SK-N-SH (cell line): ENCODE measurements at regions not wholly inside any gene's neighbourhood (a gene's known extent, or its start where the extent isn't known, plus 50 kb on each side); places are given as distances from the start of the nearest gene placed in this dataset.
"Not testable (repeated sequence)": the region's sequence is repeated elsewhere in the genome, so short reads cannot be mapped to it uniquely, and the experiment has no call there.

ENCODE experiments used
- CTCF ChIA-PET: fragments of 300-600, 350-600 bp; formaldehyde crosslinking; extraction: SDS; loops from one replicate; lab custom pipeline; 2021; lab: Yijun Ruan, JAX
- POLR2A ChIA-PET: fragments of 350-600 bp; sonication (Branson Sonifier 250); formaldehyde crosslinking; extraction: SDS; loops from one replicate; lab custom pipeline; 2020; ENCODE audit warnings: antibody characterized with exemption, inconsistent platforms; lab: Yijun Ruan, JAX
- DNase-seq: peaks from one replicate; pipeline ENCODE4 v3.0.0; 2012
- H2AFZ ChIP-seq: fragments of 200-600 bp; sonication (generic); 2 replicates; pipeline ENCODE4 v1.8.1; 2016; ENCODE audit warnings: antibody characterized with exemption, mild to moderate bottlenecking, low read depth
- H3F3A ChIP-seq: fragments of 200-600 bp; sonication (generic); replicated peaks from 2 replicates; pipeline ENCODE3; 2016; ENCODE audit warnings: antibody characterized with exemption, mild to moderate bottlenecking; ENCODE audit not compliant: insufficient read depth
- H3K27ac ChIP-seq, 2 experiments: fragments of 200-500 bp in 1 of 2; fragments of 200-600 bp in 1 of 2; sonication (Bioruptor generic) in 1 of 2; sonication (generic), shearing (Covaris generic) in 1 of 2; 2 replicates each; pipeline versions ENCODE4 v1.5.1 to v1.6.1; 2014 to 2016; ENCODE audit warnings: low read depth in 2 of 2, inconsistent platforms in 1 of 2, low read length in 1 of 2, mild to moderate bottlenecking in 1 of 2, mixed read lengths in 1 of 2
- H3K27me3 ChIP-seq: fragments of 200-600 bp; sonication (generic), shearing (Covaris generic); 2 replicates; pipeline ENCODE4 v1.6.1; 2016; ENCODE audit warnings: mixed run types; ENCODE audit not compliant: insufficient read depth
- H3K36me3 ChIP-seq, 2 experiments: fragments of 200-500 bp in 1 of 2; fragments of 200-600 bp in 1 of 2; sonication (Bioruptor generic) in 1 of 2; sonication (generic) in 1 of 2; replicated peaks in 1 of 2; 2 replicates each; pipeline versions ENCODE3 to v1.5.1; 2014 to 2016; ENCODE audit warnings: low read length in 1 of 2, mild to moderate bottlenecking in 1 of 2; ENCODE audit not compliant: insufficient read depth in 2 of 2, control insufficient read depth in 1 of 2
- H3K4me1 ChIP-seq, 2 experiments: fragments of 200-500 bp in 1 of 2; fragments of 200-600 bp in 1 of 2; sonication (Bioruptor generic) in 1 of 2; sonication (generic), shearing (Covaris generic) in 1 of 2; 2 replicates each; pipeline versions ENCODE4 v1.5.1 to v1.6.1; 2014 to 2016; ENCODE audit warnings: low read depth in 1 of 2, low read length in 1 of 2, mixed run types in 1 of 2; ENCODE audit not compliant: insufficient read depth in 2 of 2, control insufficient read depth in 1 of 2
- H3K4me2 ChIP-seq: fragments of 200-600 bp; sonication (generic), shearing (Covaris generic); 2 replicates; pipeline ENCODE4 v1.6.1; 2017; ENCODE audit warnings: mixed run types
- H3K4me3 ChIP-seq, 2 experiments: fragments of 200-500 bp in 1 of 2; fragments of 200-600 bp in 1 of 2; sonication (Bioruptor generic) in 1 of 2; sonication (generic), shearing (Covaris generic) in 1 of 2; 2 replicates each; pipeline versions ENCODE4 v1.5.1 to v1.8.1; 2014 to 2016; ENCODE audit warnings: low read depth in 2 of 2, inconsistent platforms in 1 of 2, low read length in 1 of 2, mild to moderate bottlenecking in 1 of 2, mixed read lengths in 1 of 2, moderate library complexity in 1 of 2
- H3K79me2 ChIP-seq: fragments of 200-600 bp; sonication (generic); 2 replicates; pipeline ENCODE4 v1.8.1; 2017; ENCODE audit warnings: mild to moderate bottlenecking; ENCODE audit not compliant: insufficient read depth
- H3K9ac ChIP-seq: fragments of 200-600 bp; sonication (generic); 2 replicates; pipeline ENCODE4 v1.6.1; 2017; ENCODE audit warnings: mixed run types
- H3K9me2 ChIP-seq: fragments of 200-600 bp; sonication (generic); 2 replicates; pipeline ENCODE4 v1.6.1; 2017; ENCODE audit warnings: mixed run types
- H3K9me3 ChIP-seq: fragments of 200-600 bp; sonication (generic); 2 replicates; pipeline ENCODE4 v1.6.1; 2017; ENCODE audit warnings: mixed run types, mild to moderate bottlenecking, moderate library complexity
- H4K20me1 ChIP-seq: fragments of 200-600 bp; sonication (generic); 2 replicates; pipeline ENCODE4 v1.6.1; 2017; ENCODE audit warnings: mild to moderate bottlenecking, mixed run types; ENCODE audit not compliant: insufficient read depth
- CHD2 ChIP-seq: fragments of 150-350 bp; IDR thresholded peaks from 2 replicates; pipeline ENCODE4 v1.6.1; 2018; ENCODE audit warnings: low read length; ENCODE audit not compliant: partially characterized antibody
- FOXJ3 ChIP-seq: sonication (generic); formaldehyde crosslinking; IDR thresholded peaks from 2 replicates; pipeline ENCODE4 v1.5.1; 2020; ENCODE audit warnings: mild to moderate bottlenecking, missing genetic modification reagents
- GATA2 ChIP-seq: sonication (generic); formaldehyde crosslinking; IDR thresholded peaks from 2 replicates; pipeline ENCODE4 v1.5.0; 2020; ENCODE audit warnings: mild to moderate bottlenecking, missing genetic modification reagents
- JUND ChIP-seq: IDR thresholded peaks from 2 replicates; pipeline ENCODE4 v1.4.0; 2012
- RAD21 ChIP-seq: IDR thresholded peaks from 2 replicates; pipeline ENCODE4 v1.6.1; 2012; ENCODE audit warnings: mild to moderate bottlenecking, low read length
- TEAD4 ChIP-seq: IDR thresholded peaks from 2 replicates; pipeline ENCODE4 v1.4.0; 2012; ENCODE audit warnings: mild to moderate bottlenecking, borderline replicate concordance; ENCODE audit not compliant: insufficient read depth
- WGBS: methylation state at CpG from one replicate; pipeline ENCODE4 v1.1.6; 2017; ENCODE audit warnings: low lambda C conversion rate; 5-methylcytosine and 5-hydroxymethylcytosine counted together
- TF ChIP-seq, protein P1 (sequence below): IDR thresholded peaks from 2 replicates; pipeline ENCODE4 v1.6.1; 2012; ENCODE audit warnings: mild to moderate bottlenecking, low read depth, low read length, moderate library complexity
- TF ChIP-seq, protein P2 (sequence below): IDR thresholded peaks from 2 replicates; pipeline ENCODE4 v1.4.0; 2012; ENCODE audit warnings: low read depth, borderline replicate concordance
- TF ChIP-seq, protein P3 (sequence below): IDR thresholded peaks from 2 replicates; pipeline ENCODE4 v1.4.0; 2012; ENCODE audit warnings: low read depth, borderline replicate concordance

DNA sequence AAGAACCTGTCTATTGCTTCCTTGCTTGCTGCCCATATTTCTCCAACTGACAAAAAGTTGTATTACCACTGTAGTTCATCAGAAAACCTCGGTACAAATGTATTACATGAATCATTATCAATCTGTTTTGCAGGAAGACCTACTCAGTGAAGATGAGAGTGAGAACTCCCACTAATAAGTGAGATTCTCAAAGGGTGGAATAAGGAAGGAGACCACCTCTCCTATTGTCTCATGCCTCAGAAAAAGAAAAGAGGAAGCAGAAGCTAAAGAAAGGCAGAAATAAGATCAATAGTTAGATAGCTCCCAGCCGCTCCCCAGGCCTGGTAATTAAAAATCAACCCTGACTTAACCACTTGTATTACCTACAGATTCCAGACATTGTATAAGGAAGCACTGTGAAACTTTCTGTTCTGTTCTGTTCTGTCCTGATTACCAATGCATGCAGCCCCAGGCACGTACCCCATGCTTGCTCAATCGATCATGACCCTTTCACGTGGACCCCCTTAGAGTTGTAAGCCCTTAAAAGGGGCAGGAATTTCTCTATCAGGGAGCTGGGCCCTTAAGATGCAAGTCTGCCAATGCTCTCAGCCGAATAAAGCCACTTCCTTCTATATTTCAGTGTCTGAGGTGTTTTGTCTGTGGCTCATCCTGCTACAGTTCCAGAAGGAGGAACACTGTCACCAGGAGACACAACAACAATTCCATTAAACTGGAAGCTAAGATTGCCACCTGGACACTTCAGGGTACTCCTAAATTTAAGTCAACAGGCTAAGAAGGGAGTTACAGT lies 152.5 kb upstream of the COX7C start:
- H4K20me1 ChIP-seq, result no peaks in the 10 kb centered on the region
- no peaks in the 10 kb centered on the region for H3K9me2 ChIP-seq
- ChIA-PET CTCF (no interaction called here), POLR2A (no interaction called here)
- no peak overlapping the region for H3K27ac ChIP-seq
- H2AFZ ChIP-seq, result no peak overlapping the region
- H3K27me3 ChIP-seq, result no peaks in the 10 kb centered on the region
- WGBS, result 4% methylated on average over 6 of the region's 6 CpGs
- no peak overlapping the region for H3K9ac ChIP-seq
- H3K4me3 ChIP-seq, result no peak overlapping the region
- H3K4me2 ChIP-seq, result no peak overlapping the region
- H3K79me2 ChIP-seq, result no peaks in the 10 kb centered on the region
- no peak for DNase-seq
- TF ChIP-seq, protein P1, sequence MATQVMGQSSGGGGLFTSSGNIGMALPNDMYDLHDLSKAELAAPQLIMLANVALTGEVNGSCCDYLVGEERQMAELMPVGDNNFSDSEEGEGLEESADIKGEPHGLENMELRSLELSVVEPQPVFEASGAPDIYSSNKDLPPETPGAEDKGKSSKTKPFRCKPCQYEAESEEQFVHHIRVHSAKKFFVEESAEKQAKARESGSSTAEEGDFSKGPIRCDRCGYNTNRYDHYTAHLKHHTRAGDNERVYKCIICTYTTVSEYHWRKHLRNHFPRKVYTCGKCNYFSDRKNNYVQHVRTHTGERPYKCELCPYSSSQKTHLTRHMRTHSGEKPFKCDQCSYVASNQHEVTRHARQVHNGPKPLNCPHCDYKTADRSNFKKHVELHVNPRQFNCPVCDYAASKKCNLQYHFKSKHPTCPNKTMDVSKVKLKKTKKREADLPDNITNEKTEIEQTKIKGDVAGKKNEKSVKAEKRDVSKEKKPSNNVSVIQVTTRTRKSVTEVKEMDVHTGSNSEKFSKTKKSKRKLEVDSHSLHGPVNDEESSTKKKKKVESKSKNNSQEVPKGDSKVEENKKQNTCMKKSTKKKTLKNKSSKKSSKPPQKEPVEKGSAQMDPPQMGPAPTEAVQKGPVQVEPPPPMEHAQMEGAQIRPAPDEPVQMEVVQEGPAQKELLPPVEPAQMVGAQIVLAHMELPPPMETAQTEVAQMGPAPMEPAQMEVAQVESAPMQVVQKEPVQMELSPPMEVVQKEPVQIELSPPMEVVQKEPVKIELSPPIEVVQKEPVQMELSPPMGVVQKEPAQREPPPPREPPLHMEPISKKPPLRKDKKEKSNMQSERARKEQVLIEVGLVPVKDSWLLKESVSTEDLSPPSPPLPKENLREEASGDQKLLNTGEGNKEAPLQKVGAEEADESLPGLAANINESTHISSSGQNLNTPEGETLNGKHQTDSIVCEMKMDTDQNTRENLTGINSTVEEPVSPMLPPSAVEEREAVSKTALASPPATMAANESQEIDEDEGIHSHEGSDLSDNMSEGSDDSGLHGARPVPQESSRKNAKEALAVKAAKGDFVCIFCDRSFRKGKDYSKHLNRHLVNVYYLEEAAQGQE, result no peak
- TF ChIP-seq CHD2, result no peak
- TF ChIP-seq FOXJ3 (CRISPR knock-in tag), result no peak
- no peak for TF ChIP-seq RAD21
- TF ChIP-seq GATA2 (CRISPR knock-in tag), result no peak
- no peak for TF ChIP-seq JUND
- TF ChIP-seq, protein P2, sequence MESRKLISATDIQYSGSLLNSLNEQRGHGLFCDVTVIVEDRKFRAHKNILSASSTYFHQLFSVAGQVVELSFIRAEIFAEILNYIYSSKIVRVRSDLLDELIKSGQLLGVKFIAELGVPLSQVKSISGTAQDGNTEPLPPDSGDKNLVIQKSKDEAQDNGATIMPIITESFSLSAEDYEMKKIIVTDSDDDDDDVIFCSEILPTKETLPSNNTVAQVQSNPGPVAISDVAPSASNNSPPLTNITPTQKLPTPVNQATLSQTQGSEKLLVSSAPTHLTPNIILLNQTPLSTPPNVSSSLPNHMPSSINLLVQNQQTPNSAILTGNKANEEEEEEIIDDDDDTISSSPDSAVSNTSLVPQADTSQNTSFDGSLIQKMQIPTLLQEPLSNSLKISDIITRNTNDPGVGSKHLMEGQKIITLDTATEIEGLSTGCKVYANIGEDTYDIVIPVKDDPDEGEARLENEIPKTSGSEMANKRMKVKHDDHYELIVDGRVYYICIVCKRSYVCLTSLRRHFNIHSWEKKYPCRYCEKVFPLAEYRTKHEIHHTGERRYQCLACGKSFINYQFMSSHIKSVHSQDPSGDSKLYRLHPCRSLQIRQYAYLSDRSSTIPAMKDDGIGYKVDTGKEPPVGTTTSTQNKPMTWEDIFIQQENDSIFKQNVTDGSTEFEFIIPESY, result no peak
- TF ChIP-seq TEAD4, result no peak
- TF ChIP-seq, protein P3, sequence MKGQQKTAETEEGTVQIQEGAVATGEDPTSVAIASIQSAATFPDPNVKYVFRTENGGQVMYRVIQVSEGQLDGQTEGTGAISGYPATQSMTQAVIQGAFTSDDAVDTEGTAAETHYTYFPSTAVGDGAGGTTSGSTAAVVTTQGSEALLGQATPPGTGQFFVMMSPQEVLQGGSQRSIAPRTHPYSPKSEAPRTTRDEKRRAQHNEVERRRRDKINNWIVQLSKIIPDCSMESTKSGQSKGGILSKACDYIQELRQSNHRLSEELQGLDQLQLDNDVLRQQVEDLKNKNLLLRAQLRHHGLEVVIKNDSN, result no peak
- no peaks in the 10 kb centered on the region for H3F3A ChIP-seq
- no peaks in the 10 kb centered on the region for H3K9me3 ChIP-seq
- H3K4me1 ChIP-seq, result no peaks in the 10 kb centered on the region
- no peaks in the 10 kb centered on the region for H3K36me3 ChIP-seq

DNA sequence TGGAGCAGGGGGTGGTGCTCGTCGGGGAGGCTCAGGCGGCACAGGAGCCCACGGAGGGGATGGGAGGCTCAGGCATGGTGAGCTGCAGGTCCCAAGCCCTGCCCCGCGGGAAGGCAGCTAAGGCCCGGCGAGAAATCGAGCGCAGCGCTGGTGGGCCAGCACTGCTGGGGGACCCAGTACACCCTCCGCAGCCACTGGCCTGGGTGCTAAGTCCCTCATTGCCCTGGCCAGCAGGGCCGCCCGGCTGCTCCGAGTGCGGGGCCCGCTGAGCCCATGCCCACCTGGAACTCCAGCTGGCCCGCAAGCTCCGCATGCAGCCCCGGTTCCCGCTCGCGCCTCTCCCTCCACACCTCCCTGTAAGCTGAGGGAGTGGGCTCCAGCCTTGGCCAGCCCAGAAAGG lies 151.0 kb upstream of the COX7C start:
- CTCF ChIA-PET, result not testable (repeated sequence)
- 7% methylated on average over 3 of the region's 23 CpGs for WGBS

More for the DNA sequence above, 151.0 kb upstream of the COX7C start:
- H3K36me3 ChIP-seq, H3K27ac ChIP-seq, H3K79me2 ChIP-seq, H3K4me1 ChIP-seq, H3F3A ChIP-seq, H3K4me3 ChIP-seq, H3K9ac ChIP-seq, H2AFZ ChIP-seq, H3K9me2 ChIP-seq, DNase-seq, H3K27me3 ChIP-seq, H3K4me2 ChIP-seq, POLR2A ChIA-PET, H3K9me3 ChIP-seq, H4K20me1 ChIP-seq: not testable (repeated sequence)
